ENCODE measurements at regions not wholly inside any gene's neighbourhood (a gene's known extent, or its start where the extent isn't known, plus 50 kb on each side); places are given as distances from the start of the nearest gene placed in this dataset.

DNA sequence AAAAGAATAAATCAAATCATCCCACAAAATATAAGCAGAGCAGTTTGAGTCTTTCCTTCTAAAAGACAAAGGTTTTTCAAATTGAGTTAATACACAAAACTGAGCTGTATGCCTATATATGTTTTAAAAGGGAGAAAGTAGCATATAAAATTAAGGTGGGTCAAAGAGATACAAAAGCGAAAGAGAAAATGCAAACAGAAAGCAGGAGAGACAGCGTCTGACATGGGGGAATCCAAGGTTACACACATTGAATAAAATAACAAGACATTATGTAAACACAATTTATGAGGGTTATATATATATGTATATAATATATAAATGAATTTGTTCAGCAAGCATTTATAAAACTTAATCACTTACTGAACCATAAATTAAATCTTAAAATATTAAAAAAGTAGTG lies 276.1 kb upstream of the LCORL start:
- H3K4me1 ChIP-seq = no peaks in the 10 kb centered on the region
- ATAC-seq (no peak), DNase-seq (no peak)
- no peaks in the 10 kb centered on the region for H3K9me3 ChIP-seq
- no peak overlapping the region for H3K4me3 ChIP-seq
- no peaks in the 10 kb centered on the region for H3K36me3 ChIP-seq
- H3K27me3 ChIP-seq (ENCODE audit: low read depth) = no peaks in the 10 kb centered on the region
- intact Hi-C loops (cut with DNase I) = no loop called here
- TF ChIP-seq, protein P1, sequence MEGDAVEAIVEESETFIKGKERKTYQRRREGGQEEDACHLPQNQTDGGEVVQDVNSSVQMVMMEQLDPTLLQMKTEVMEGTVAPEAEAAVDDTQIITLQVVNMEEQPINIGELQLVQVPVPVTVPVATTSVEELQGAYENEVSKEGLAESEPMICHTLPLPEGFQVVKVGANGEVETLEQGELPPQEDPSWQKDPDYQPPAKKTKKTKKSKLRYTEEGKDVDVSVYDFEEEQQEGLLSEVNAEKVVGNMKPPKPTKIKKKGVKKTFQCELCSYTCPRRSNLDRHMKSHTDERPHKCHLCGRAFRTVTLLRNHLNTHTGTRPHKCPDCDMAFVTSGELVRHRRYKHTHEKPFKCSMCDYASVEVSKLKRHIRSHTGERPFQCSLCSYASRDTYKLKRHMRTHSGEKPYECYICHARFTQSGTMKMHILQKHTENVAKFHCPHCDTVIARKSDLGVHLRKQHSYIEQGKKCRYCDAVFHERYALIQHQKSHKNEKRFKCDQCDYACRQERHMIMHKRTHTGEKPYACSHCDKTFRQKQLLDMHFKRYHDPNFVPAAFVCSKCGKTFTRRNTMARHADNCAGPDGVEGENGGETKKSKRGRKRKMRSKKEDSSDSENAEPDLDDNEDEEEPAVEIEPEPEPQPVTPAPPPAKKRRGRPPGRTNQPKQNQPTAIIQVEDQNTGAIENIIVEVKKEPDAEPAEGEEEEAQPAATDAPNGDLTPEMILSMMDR (IDR thresholded peaks at IDR 0.05) = no peak
- no peak overlapping the region for H3K27ac ChIP-seq

DNA sequence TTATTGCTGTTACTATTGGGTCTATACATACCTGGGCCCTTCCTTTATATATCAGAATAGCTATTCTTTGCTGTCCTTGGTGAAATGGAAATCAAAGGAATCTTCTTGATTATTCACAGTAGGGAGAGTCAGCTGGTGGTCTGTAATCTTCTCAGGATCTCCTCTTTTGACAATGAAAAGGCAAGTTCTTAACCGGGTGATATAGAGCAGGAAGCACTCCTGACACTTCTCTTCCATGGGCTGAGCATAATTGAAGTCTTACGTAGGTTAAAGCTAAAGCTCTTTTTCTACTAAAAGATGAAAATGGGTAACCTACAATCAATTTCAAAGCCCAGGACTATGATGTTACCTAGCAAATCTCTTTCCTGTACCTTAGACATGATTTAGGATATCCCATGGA lies 274.9 kb upstream of the LCORL start:
- H3K4me1 ChIP-seq = no peaks in the 10 kb centered on the region
- DNase-seq (no peak), ATAC-seq (no peak)
- no peak overlapping the region for H3K27ac ChIP-seq
- intact Hi-C loops (cut with DNase I) = no loop called here
- no peaks in the 10 kb centered on the region for H3K9me3 ChIP-seq
- TF ChIP-seq, protein P1 (IDR thresholded peaks at IDR 0.05) = no peak
- no peak overlapping the region for H3K4me3 ChIP-seq
- no peaks in the 10 kb centered on the region for H3K36me3 ChIP-seq
- H3K27me3 ChIP-seq (ENCODE audit: low read depth) = no peaks in the 10 kb centered on the region

DNA sequence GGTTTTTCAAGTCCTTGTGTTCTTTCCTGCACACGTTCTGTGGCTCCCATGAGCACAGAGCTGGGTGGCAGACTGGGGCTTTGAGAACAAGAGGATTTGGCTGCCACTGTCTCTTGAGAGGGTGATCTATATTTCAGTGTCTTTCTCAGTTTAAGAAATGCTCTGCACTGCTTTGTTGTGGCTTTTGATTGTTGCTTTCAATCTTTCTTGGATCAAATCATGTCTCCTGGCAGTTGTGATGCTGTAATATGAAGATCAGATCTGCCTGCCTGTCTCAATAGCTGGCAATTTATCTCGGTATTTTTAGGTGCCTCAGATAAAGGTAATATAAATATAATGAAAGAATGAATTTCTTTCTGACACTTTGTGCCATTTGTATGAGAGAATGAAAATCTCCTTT lies 273.3 kb upstream of the LCORL start:
- TF ChIP-seq, protein P1 (IDR thresholded peaks at IDR 0.05) = no peak
- Histone ChIP-seq H3K27ac (no peak overlapping the region), H3K4me1 (no peaks in the 10 kb centered on the region), H3K27me3 (ENCODE audit: low read depth) (no peaks in the 10 kb centered on the region), H3K9me3 (no peaks in the 10 kb centered on the region), H3K4me3 (no peak overlapping the region), H3K36me3 (no peaks in the 10 kb centered on the region)
- ATAC-seq (no peak), DNase-seq (no peak)
- intact Hi-C loops (cut with DNase I) = no loop called here

DNA sequence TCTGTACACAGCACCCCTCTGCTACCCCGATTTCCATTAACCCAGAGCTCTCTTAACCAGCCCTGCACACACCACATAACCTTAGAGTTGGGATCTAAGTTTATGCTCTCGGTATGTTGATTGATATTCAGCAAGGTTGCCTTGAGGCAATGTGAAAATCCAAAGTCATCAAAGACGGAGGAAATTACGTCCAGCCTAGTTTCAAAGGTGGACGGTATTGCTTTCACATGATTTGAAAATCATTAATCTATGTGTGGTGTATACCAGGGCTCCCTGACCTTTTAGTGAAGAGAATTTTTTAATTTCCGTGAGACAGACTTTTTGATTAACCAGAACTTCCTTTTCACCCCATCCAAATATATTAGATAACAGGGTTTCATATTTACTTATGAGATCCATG lies 272.5 kb upstream of the LCORL start:
- no peak for DNase-seq
- TF ChIP-seq, protein P1 (IDR thresholded peaks at IDR 0.05) = no peak
- H3K4me1 ChIP-seq = no peaks in the 10 kb centered on the region
- no peaks in the 10 kb centered on the region for H3K9me3 ChIP-seq
- H3K36me3 ChIP-seq = no peaks in the 10 kb centered on the region
- H3K4me3 ChIP-seq = no peak overlapping the region
- no peak overlapping the region for H3K27ac ChIP-seq
- intact Hi-C loops (cut with DNase I) = no loop called here
- H3K27me3 ChIP-seq (ENCODE audit: low read depth) = no peaks in the 10 kb centered on the region
- ATAC-seq = no peak

DNA sequence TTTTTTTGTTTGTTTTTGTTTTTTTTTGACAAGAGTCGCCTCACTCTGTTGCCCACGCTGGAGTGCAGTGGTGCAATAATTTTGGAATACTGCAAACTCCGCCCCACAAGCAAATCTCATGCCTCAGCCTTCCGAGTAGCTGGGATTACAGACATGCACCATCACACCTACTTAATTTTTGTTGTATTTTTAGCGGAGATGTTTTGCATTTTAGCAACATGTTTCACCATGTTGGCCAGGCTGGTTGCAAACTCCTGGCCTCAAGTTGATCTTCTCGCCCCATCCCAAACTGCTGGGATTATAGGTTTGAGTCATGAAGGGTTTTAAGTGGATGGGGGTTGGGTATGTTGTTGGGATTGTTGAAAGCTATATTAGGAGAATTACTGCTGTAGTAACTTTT lies 270.9 kb upstream of the LCORL start:
- no peaks in the 10 kb centered on the region for H3K27me3 ChIP-seq (ENCODE audit: low read depth)
- DNase-seq (no peak), ATAC-seq (no peak)
- H3K27ac ChIP-seq = no peak overlapping the region
- intact Hi-C loops (cut with DNase I) = no loop called here
- no peaks in the 10 kb centered on the region for H3K36me3 ChIP-seq
- H3K4me3 ChIP-seq = no peak overlapping the region
- no peaks in the 10 kb centered on the region for H3K4me1 ChIP-seq
- TF ChIP-seq, protein P1 (IDR thresholded peaks at IDR 0.05) = no peak
- H3K9me3 ChIP-seq = no peaks in the 10 kb centered on the region

DNA sequence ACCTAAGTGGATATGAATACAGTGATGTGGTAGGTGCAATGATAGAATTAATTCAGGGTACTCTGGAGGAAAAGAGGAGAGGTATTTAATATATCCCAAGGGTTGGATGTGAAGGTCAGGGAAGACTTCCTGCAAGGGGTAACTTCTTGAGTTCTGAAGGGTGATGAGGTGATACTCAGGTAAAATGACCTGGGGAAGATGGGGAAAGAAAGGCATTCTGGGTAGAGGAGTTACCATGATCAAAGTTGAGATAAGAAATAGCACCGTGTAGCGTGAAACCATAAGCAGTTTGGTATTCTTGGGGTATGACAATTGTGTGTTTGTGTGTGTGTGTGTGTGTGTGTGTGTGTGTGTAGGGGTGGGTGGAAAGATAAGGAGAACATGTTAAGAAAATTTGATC lies 270.4 kb upstream of the LCORL start:
- DNase-seq (no peak), ATAC-seq (no peak)
- no peak overlapping the region for H3K4me3 ChIP-seq
- H3K27me3 ChIP-seq (ENCODE audit: low read depth) = no peaks in the 10 kb centered on the region
- no peaks in the 10 kb centered on the region for H3K36me3 ChIP-seq
- intact Hi-C loops (cut with DNase I) = no loop called here
- no peaks in the 10 kb centered on the region for H3K9me3 ChIP-seq
- no peak overlapping the region for H3K27ac ChIP-seq
- TF ChIP-seq, protein P1 (IDR thresholded peaks at IDR 0.05) = no peak
- no peaks in the 10 kb centered on the region for H3K4me1 ChIP-seq

All from lower lobe of right lung (tissue), 2 donors.